ENCODE measurements at regions not wholly inside any gene's neighbourhood (a gene's known extent, or its start where the extent isn't known, plus 50 kb on each side); places are given as distances from the start of the nearest gene placed in this dataset.

DNA sequence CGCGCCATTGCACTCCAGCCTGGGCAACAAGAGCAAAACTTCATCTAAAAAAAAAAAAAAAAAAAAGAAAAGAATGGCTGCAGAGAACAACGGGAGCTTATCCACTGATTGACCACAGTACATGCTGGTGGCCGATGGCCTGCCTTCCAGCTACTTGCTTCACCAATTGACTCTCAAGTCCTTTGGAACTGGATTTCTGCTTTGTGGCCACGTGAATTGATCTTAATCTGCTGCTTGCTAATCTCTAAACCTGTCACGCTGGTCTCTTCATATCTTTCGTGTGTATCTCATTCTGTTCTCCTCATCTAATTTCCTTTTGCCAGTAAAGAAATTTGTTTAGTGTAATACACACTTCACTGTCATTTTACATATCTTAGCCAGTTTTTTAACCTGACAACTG, 512.5 kb upstream of the CNTNAP5 start:
- TF ChIP-seq POLR2A (IDR thresholded peaks at IDR 0.05) (no peak), EP300 (IDR thresholded peaks at IDR 0.05) (no peak)
- TF ChIP-seq, protein P1, sequence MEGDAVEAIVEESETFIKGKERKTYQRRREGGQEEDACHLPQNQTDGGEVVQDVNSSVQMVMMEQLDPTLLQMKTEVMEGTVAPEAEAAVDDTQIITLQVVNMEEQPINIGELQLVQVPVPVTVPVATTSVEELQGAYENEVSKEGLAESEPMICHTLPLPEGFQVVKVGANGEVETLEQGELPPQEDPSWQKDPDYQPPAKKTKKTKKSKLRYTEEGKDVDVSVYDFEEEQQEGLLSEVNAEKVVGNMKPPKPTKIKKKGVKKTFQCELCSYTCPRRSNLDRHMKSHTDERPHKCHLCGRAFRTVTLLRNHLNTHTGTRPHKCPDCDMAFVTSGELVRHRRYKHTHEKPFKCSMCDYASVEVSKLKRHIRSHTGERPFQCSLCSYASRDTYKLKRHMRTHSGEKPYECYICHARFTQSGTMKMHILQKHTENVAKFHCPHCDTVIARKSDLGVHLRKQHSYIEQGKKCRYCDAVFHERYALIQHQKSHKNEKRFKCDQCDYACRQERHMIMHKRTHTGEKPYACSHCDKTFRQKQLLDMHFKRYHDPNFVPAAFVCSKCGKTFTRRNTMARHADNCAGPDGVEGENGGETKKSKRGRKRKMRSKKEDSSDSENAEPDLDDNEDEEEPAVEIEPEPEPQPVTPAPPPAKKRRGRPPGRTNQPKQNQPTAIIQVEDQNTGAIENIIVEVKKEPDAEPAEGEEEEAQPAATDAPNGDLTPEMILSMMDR (IDR thresholded peaks at IDR 0.05), result no peak

Measured in tibial nerve (tissue), 4 donors.